ENCODE measurements at regions not wholly inside any gene's neighbourhood (a gene's known extent, or its start where the extent isn't known, plus 50 kb on each side); places are given as distances from the start of the nearest gene placed in this dataset.

DNA sequence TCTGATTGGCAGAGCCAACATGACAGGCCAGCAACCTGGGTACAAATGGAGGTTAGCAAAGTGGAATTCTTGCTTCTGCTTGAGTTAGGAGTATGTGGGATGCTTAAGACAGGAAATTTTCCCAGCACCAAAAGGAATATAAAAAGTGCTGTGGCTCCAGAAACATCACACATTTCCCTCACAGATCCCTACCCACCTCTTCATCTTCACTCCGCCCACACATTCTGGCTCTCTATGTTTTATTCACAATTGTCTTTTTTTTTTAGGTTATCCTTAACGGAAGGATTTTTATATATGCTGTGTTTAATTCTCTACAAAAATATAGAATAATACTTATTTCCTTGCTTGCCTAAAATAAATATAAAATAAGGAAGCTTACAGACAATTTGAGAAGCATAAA is 563.3 kb upstream of the HS3ST5 start:
- no peak for DNase-seq
- H3K4me3 ChIP-seq (ENCODE audit: low read depth, low read length): no peak overlapping the region
- H3K27ac ChIP-seq: no peak overlapping the region
- H3K9me3 ChIP-seq (ENCODE audit: severe bottlenecking): no peaks in the 10 kb centered on the region
- TF ChIP-seq, protein P1, sequence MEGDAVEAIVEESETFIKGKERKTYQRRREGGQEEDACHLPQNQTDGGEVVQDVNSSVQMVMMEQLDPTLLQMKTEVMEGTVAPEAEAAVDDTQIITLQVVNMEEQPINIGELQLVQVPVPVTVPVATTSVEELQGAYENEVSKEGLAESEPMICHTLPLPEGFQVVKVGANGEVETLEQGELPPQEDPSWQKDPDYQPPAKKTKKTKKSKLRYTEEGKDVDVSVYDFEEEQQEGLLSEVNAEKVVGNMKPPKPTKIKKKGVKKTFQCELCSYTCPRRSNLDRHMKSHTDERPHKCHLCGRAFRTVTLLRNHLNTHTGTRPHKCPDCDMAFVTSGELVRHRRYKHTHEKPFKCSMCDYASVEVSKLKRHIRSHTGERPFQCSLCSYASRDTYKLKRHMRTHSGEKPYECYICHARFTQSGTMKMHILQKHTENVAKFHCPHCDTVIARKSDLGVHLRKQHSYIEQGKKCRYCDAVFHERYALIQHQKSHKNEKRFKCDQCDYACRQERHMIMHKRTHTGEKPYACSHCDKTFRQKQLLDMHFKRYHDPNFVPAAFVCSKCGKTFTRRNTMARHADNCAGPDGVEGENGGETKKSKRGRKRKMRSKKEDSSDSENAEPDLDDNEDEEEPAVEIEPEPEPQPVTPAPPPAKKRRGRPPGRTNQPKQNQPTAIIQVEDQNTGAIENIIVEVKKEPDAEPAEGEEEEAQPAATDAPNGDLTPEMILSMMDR (IDR thresholded peaks at IDR 0.05; ENCODE audit: low read depth, low read length): no peak
- H3K36me3 ChIP-seq: no peaks in the 10 kb centered on the region
- no peaks in the 10 kb centered on the region for H3K27me3 ChIP-seq (ENCODE audit: insufficient read depth, low read depth, severe bottlenecking)

DNA sequence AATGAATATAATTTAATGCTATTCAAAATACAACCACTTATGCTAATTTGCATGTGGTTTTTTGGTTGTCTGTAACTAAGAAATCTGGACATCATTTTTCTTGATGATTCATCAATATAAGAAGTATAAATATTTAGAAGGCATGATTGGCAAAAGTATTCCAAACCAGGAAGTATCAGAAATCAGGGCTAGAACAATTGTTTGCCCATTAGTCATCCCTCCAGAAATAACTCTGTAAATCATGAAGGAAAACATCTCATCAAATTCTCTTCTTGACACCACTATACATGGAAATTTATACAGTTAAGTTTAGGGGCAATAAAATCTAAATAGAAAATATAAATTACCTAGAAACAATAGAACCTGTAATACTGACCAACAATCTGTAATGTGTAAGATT is 554.7 kb upstream of the HS3ST5 start:
- H3K36me3 ChIP-seq: no peaks in the 10 kb centered on the region
- H3K4me3 ChIP-seq (ENCODE audit: low read depth, low read length): no peak overlapping the region
- H3K27me3 ChIP-seq (ENCODE audit: insufficient read depth, low read depth, severe bottlenecking): no peaks in the 10 kb centered on the region
- no peak for DNase-seq
- TF ChIP-seq, protein P1 (IDR thresholded peaks at IDR 0.05; ENCODE audit: low read depth, low read length): no peak
- H3K27ac ChIP-seq: no peak overlapping the region
- H3K9me3 ChIP-seq (ENCODE audit: severe bottlenecking): no peaks in the 10 kb centered on the region

DNA sequence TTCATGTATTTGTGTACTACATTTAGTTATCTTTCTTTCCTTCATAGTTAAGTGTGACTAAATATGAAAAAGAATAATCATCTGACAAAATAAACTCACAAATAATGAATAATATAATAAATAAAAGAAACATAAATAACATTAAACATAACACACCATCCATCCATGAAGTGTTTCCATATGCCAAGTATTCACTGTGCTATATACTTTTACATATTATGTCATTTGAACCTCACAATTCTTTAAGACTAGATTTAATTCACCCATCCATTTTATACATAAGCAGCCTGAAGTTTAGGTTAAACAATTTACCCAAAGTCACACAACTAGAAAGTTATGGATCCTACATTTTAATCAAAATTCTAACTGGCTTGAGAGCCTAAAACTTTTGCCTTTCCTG is 549.4 kb upstream of the HS3ST5 start:
- Histone ChIP-seq H3K27me3 (ENCODE audit: insufficient read depth, low read depth, severe bottlenecking) (no peaks in the 10 kb centered on the region), H3K36me3 (no peaks in the 10 kb centered on the region), H3K4me3 (ENCODE audit: low read depth, low read length) (no peak overlapping the region), H3K9me3 (ENCODE audit: severe bottlenecking) (no peaks in the 10 kb centered on the region), H3K27ac (no peak overlapping the region)
- DNase-seq: no peak
- TF ChIP-seq, protein P1 (IDR thresholded peaks at IDR 0.05; ENCODE audit: low read depth, low read length): no peak

DNA sequence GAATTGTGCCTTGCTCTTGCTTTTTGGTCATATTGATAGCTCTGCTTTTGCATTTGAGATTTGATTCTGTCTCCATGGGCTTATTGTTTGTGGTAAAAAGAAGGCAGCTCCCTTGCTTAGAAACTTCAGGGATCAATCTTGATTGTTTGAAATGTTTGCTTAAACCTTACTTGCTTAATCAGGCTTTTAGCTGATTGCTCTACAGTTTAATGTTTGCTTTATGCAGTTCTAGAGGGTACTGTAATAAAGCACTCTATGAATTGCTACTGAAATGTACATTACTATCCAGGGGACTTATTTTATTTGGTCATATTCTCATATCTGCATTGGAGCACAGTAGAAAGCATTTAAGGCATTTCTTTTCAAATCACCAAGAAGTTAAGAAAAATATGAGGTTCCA is 545.4 kb upstream of the HS3ST5 start:
- DNase-seq: no peak
- Histone ChIP-seq H3K27me3 (ENCODE audit: insufficient read depth, low read depth, severe bottlenecking) (no peaks in the 10 kb centered on the region), H3K27ac (no peak overlapping the region), H3K4me3 (ENCODE audit: low read depth, low read length) (no peak overlapping the region), H3K9me3 (ENCODE audit: severe bottlenecking) (no peaks in the 10 kb centered on the region), H3K36me3 (no peaks in the 10 kb centered on the region)
- TF ChIP-seq, protein P1 (IDR thresholded peaks at IDR 0.05; ENCODE audit: low read depth, low read length): no peak

DNA sequence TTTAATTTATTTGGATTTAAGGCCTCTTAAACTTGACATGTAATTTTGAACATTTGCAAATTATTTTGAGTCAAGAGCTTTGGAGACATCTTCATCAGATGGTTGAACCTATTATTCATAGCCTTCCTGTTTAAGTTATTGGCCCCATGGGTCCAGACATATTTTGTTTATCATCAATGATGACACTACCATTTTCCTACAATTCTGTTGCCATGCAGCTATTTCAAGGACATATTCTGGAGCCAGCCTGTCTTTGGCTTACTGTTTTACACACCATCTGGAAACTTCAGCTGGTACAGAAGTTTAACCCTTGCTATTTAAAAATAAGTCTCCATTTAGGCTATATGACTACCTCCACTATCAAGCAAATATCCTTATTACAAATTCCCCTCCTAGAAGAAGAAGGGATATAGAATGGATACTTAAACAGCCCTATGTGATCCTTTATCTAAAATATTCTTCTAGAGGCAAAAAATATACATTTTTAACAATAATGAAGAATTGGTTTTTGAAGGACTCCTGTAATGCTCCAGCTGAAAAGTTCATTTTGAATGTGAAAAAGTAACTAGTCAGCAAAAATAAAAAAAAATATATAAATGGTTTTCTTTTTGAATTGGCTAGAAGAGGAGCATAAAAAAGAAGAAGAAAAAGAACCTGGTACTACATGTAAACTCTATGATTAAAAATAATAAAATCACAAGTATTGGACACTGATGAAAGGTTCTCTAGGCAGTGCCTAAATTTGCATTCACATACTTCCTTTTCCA is 544.0 kb upstream of the HS3ST5 start:
- Histone ChIP-seq H3K4me3 (ENCODE audit: low read depth, low read length) (no peak overlapping the region), H3K9me3 (ENCODE audit: severe bottlenecking) (no peaks in the 10 kb centered on the region), H3K27me3 (ENCODE audit: insufficient read depth, low read depth, severe bottlenecking) (no peaks in the 10 kb centered on the region), H3K27ac (no peak overlapping the region), H3K36me3 (no peaks in the 10 kb centered on the region)
- TF ChIP-seq, protein P1 (IDR thresholded peaks at IDR 0.05; ENCODE audit: low read depth, low read length): no peak
- no peak for DNase-seq

DNA sequence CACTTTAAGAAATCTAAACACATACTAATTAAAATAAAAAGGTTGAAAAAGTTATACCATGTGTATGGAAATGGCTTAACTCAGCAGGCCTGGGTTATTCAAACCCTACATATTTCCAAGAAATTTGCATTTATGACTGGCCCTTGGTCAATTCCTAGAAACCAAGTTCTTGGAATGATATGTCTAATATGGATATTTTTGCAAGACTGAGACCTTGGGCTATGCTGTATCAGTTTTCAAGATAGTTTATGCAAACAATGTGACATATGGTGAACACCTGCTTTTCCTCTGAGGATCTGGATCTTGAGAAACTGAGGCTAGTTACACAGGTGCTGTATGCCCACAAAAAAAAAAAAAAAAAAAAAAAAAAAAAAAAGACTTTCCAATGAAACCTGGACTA is 536.9 kb upstream of the HS3ST5 start:
- TF ChIP-seq, protein P1 (IDR thresholded peaks at IDR 0.05; ENCODE audit: low read depth, low read length): no peak
- Histone ChIP-seq H3K9me3 (ENCODE audit: severe bottlenecking) (no peaks in the 10 kb centered on the region), H3K4me3 (ENCODE audit: low read depth, low read length) (no peak overlapping the region), H3K27ac (no peak overlapping the region), H3K27me3 (ENCODE audit: insufficient read depth, low read depth, severe bottlenecking) (no peaks in the 10 kb centered on the region), H3K36me3 (no peaks in the 10 kb centered on the region)
- no peak for DNase-seq

All from WERI-Rb-1 (cell line).